SIG-M5 treated with dmso at 0.1 percent for 504 hours (cell line): ENCODE measurements at regions not wholly inside any gene's neighbourhood (a gene's known extent, or its start where the extent isn't known, plus 50 kb on each side); places are given as distances from the start of the nearest gene placed in this dataset.
"Not testable (repeated sequence)": the region's sequence is repeated elsewhere in the genome, so short reads cannot be mapped to it uniquely, and the experiment has no call there.

ENCODE experiments used
- DNase-seq: peaks from one replicate; lab custom pipeline; 2025; ENCODE audit not compliant: unreplicated experiment; lab: John Stamatoyannopoulos, UW

DNA sequence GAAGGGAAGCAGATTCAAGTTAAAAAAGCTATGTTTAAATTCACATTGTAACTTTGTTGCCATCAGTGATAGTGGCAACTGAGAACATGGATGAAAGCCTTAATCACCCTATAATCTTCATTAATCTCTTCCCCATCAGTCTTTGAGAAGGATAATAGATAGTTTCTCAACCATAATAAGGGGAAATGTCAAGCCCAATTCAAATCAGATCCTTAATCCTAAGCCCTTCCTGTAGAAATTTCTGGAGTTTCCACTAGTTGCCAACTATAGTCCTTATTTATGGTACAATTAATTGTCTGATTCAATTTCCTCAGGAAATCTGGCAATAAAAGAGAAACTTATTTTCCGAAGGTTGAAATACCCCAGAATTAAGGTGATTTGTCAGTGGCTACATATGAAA lies 431.8 kb downstream of the ZWINT start:
- DNase-seq: no peak

GRCh38 chr10:55899472-55900147 lies 461.4 kb downstream of the ZWINT start:
- not testable (repeated sequence) for DNase-seq

DNA sequence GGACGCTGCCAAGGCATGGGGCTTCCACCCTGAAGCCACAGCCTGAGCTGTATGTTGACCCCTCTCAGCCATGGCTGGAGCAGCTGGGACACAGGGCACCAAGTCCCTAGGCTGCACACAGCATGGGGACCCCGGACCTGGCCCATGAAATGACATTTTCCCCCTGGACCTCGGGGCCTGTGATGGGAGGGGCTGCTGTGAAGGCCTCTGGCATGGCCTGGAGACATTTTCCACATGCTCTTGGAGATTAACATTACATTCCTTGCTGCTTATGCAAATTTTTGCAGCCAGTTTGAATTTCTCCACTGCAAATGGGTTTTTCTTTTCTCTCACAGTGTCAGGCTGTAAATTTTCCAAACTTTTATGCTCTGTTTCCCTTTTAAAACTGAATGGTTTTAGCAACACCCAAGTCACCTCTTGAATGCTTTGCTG lies 463.6 kb downstream of the ZWINT start:
- DNase-seq: no peak

- DNase-seq: no peak
Observed at GRCh38 chr10:55892276-55892675, 468.8 kb downstream of the ZWINT start.

DNA sequence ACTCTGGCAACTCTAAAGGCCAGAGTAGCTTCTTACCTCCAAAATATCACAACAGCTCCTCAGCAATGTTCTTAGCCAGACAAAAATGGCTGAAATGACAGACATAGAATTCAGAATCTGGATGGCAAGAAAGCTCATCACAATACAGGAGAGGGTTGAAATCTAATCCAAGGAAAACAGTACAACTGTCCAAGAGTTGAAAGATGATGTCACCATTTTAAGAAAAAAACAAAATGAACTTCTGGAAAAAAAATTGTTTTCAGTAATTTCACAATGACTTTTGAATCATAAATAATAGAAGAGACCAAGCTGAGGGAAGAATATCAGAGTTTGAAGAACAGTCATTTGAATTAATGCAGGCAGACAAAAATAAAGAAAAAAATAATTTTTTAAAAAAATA lies 479.5 kb downstream of the ZWINT start:
- no peak for DNase-seq

- no peak for DNase-seq
Observed at GRCh38 chr10:55873485-55873884, 487.6 kb downstream of the ZWINT start.

GRCh38 chr10:55870186-55870585 lies 490.9 kb downstream of the ZWINT start:
- DNase-seq: no peak

DNA sequence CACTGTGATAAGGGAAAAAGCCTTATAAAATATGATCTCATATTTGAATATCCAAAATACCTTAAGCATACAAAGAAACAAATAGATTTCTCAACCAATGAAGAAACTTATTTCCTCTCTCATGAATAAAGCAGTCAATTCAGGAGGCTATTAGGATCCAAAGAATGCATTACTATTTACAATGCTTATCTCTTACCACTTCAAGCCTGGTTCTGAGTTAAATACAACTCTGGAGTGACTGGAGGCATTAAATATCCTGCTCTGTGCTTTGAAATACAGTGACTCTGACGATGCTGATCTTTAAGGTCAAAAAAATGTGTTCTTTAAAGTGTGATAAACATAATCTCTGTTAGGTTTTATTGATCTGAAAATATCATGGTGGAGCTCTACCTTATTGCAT lies 493.2 kb downstream of the ZWINT start:
- no peak for DNase-seq

GRCh38 chr10:55858730-55859129 lies 502.3 kb downstream of the ZWINT start:
- no peak for DNase-seq

DNA sequence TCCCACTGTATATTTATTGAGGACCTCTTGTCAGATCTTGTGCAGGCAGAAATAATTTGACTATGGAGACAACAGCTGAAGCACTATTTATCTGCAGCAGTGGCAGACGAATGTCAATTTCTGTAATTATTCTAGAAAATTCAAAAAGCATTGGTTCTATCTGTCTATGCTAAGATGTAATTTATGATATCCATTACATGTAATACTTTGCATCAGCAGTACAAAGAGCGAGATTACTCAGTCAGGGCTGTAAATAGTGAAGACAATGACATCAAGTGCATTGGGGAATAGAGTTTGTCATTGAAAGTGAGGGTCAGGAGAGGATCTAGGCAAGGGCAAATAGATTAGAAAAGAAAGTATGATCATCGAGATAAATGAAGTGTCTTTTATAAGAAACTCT lies 508.2 kb downstream of the ZWINT start:
- DNase-seq: no peak

DNA sequence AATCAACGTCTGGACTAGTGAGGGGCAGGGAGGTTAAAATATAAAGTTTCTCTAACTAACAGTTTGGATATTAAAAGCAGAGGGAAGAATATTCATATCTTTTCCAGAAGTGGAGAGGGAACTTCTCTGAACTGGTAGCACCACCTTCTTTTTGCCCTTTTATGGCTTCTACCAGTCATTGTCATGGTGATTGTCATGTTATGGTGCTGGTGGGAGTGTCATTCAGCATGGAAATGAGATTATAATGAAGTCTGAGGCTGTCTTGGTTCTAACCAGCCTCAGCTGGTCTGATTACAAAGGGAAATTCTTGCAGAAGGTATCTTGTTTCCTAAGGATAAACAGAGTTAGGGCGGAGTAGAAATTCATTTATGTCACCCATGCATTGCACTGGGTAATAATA lies 523.8 kb downstream of the ZWINT start:
- no peak for DNase-seq

DNA sequence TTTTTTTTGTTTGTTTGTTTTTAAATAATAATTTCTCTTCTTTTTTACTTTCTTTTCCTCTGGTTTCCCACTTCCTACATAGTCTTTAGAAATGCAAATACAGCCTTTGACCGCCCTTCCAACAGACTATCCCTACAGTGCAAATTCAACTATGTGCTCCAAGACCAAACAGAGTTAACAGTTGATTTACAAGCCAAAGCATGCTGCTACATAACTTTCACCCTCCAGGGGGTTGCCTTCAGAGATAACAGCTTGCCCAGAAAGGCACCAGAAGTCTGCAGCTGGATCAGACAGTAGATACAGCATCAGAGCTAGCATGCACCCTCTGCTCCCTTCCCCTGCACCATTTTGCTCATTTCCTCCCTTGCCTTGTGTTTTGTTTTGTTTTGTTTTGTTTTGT lies 539.0 kb downstream of the ZWINT start:
- no peak for DNase-seq

GRCh38 chr10:55820478-55820877 lies 540.6 kb downstream of the ZWINT start:
- DNase-seq: no peak

DNA sequence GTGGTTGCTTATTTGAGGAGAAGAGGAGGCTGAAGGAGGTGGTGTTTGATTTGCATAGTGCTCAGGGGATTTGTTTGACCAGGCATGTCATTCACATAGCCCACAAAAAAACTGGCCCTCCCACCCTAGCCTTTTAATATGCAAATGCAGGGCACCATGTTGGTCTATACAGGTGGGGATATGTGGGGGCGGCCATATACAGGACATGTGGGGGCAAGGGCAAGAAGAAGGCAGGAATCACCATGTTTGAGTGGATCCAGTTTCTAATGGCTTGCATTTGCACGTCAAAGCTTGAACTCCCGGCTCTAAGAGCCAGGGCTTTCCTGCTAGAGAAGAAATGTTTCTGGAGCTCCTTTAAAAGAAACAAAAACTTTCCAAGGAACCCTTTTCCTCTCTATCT lies 541.0 kb downstream of the ZWINT start:
- DNase-seq: no peak

DNA sequence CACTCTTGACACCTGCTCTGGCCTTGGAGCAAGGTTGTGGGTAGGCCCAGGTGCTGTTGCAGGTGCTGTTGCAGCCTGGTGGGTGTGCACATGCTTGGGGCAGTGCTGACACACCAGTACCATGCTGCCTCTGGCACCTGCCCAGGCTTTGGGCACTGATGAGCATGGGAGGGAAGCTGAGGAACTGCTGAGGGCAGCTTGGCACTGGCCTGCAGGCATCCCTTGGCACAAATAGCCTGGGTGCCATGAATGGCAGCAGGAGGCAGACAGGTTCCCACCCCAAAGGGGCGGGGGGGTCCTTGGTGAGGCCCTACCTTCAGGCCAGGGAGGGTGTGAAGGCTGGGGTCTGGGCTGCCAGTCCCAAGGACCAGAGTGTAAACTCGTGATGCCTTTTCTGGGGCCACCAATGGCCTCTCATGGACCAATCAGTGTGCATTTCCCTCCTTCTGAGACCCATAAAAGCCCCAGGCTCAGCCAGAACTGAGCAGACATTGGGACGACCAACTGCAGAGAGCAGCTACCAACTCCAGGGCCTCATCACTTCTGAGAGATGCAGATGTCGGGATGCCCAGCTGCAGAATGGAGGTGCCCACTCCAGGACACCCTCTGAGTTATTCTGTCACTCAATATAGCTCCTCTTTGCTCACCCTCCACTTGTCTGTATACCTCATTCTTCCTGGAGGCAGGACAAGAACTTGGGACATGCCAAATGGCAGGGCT lies 547.4 kb downstream of the ZWINT start:
- DNase-seq: no peak

- DNase-seq: no peak
Observed at GRCh38 chr10:55803055-55803454, 558.0 kb downstream of the ZWINT start.

DNA sequence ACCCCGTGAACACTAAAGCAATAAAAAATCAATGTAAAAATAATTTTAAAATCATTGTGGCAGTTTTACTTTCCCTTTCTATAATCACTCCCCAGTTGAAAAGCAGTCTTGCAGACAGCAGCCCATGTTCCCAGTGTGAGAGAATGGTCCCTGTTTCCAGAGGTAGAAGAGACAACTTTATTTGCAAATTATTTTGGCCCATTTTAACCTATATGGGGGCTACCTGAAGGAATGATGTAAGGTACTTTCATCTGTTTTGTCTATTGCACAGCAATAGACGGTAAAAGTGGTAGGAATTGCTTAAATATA lies 559.8 kb downstream of the ZWINT start:
- no peak for DNase-seq

- no peak for DNase-seq
Observed at GRCh38 chr10:55800602-55801352, 560.3 kb downstream of the ZWINT start.

- no peak for DNase-seq
Observed at GRCh38 chr10:55793024-55793423, 568.0 kb downstream of the ZWINT start.

- DNase-seq: not testable (repeated sequence)
Observed at GRCh38 chr10:55790276-55790675, 570.8 kb downstream of the ZWINT start.

GRCh38 chr10:55786461-55787050 lies 574.5 kb downstream of the ZWINT start:
- no peak for DNase-seq

DNA sequence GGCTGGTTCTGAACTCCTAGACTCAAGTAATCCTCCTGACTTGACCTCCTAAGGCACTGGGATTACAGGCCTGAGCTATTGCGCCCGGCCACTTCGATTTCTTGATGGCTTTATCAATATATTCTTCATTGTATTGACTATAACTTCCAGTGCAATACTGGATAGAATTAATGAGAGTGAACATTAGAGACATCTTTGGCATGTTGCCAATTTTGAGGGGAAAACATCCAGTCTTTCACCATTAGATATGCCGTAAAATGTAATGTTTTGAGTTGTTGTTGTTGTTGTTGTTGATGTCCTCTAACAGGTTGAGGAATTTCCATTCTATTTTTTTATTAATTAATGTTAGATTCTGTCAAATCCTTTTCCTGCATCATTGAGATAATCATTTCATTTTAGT lies 578.9 kb downstream of the ZWINT start:
- no peak for DNase-seq
